Left ventricle myocardium inferior (tissue), 1 donor: ENCODE measurements at regions not wholly inside any gene's neighbourhood (a gene's known extent, or its start where the extent isn't known, plus 50 kb on each side); places are given as distances from the start of the nearest gene placed in this dataset.

Experiments
- DNase-seq: peaks from one replicate; pipeline ENCODE4 v3.0.0-alpha.2; 2020
- H3K27ac ChIP-seq: fragments of 200-600 bp; replicated peaks from 2 replicates; pipeline ENCODE4 v1.8.0; 2021
- H3K27me3 ChIP-seq: fragments of 200-600 bp; 2 replicates; pipeline ENCODE4 v1.8.0; 2021; ENCODE audit warnings: low read depth
- H3K36me3 ChIP-seq: fragments of 200-600 bp; 2 replicates; pipeline ENCODE4 v1.8.0; 2021
- H3K4me1 ChIP-seq: fragments of 200-600 bp; 2 replicates; pipeline ENCODE4 v1.8.0; 2021
- H3K4me3 ChIP-seq: fragments of 200-600 bp; 2 replicates; pipeline ENCODE4 v1.8.0; 2021; ENCODE audit warnings: mild to moderate bottlenecking, moderate library complexity
- H3K9me3 ChIP-seq: fragments of 200-600 bp; replicated peaks from 2 replicates; pipeline ENCODE4 v1.8.0; 2021
- CTCF ChIP-seq: fragments of 200-600 bp; IDR thresholded peaks from 2 replicates; pipeline ENCODE4 v1.8.0; 2021; ENCODE audit warnings: antibody characterized with exemption, mild to moderate bottlenecking, borderline replicate concordance
- intact Hi-C: fragments of 100-400 bp; cut with micrococcal nuclease; formaldehyde crosslinking; loops from one replicate; pipeline ENCODE4 v1.11.0; 2022
- donor health status: DM: no; HTN: yes; CAD: no; lungs with severe emphysema.

DNA sequence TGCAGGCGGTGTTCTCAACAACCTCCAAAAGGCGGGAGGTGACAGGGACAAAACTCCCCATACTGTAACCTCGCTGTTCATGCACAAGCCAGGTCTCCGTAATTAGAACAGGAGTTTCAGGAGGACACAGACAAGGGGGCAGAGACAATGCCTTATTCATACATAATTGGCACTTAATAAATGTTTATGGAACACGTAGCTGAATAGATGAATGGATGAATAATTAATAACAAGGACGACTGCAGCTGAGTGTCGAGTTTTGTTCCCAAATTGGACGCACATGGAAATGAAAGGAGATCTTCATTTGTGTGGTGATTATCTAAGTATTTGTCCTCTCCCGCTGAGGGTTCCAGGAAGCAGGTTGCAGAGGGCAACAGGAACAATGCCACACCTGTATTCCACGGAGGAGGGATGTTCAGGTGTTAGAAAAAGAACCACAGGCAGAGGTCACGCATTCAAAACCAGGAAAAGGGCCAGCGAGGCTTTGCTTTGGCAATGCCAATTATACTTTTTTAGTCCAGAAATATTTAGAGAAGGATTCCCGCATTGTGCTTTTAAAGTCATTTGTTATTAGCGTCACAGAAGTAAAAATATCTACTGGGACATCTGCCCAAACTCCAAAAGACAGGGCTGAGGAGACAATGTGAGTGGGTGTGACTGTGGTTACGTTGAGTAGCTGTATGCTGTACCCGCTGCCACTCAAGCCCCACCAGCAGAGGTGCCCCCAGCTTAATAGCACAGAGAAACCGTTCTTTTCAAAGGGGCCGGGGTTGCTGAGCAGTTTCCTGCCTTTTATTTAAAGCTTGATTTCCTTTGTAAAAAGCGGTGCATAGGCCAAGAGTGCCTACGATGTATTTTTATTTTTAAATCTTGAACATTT is 123.3 kb downstream of the PXDC1 start:
- DNase-seq = no peak
- no peak overlapping the region for H3K27ac ChIP-seq
- no peak overlapping the region for H3K4me3 ChIP-seq
- no peaks in the 10 kb centered on the region for H3K36me3 ChIP-seq
- H3K9me3 ChIP-seq = no peaks in the 10 kb centered on the region
- TF ChIP-seq CTCF = no peak
- intact Hi-C loops = no loop called here
- H3K27me3 ChIP-seq = peaks cover 52% of the 10 kb centered on the region
- H3K4me1 ChIP-seq = no peaks in the 10 kb centered on the region

DNA sequence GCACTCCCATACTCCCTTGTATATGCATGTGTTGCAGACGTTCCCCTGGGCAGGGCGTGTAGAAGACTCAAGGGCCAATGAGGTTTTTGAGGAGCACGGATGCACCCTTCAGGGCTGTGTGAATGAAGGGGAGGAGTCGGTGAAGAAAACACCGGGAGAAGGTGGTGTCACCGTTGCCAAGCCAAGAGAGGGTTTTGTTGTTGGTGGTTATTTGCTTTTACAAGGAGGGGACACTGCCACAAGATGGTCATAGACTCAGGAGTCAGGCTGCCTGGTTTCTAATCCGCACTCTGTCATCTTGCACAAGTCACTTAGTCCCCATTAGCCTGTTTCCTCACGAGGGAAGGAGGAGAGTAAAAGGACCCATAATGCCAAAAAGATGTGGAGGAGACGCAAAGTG is 124.0 kb downstream of the PXDC1 start:
- intact Hi-C loops = no loop called here

GRCh38 chr6:3625980-3626563 is 125.4 kb downstream of the PXDC1 start:
- no peak for TF ChIP-seq CTCF
- intact Hi-C loops = no loop called here

More for the DNA sequence above, 124.0 kb downstream of the PXDC1 start:
- no peak for TF ChIP-seq CTCF
- H3K4me3 ChIP-seq = no peak overlapping the region
- H3K4me1 ChIP-seq = no peaks in the 10 kb centered on the region
- no peaks in the 10 kb centered on the region for H3K36me3 ChIP-seq
- DNase-seq = no peak
- H3K27me3 ChIP-seq = peaks cover 59% of the 10 kb centered on the region
- H3K9me3 ChIP-seq = no peaks in the 10 kb centered on the region
- H3K27ac ChIP-seq = no peak overlapping the region

DNA sequence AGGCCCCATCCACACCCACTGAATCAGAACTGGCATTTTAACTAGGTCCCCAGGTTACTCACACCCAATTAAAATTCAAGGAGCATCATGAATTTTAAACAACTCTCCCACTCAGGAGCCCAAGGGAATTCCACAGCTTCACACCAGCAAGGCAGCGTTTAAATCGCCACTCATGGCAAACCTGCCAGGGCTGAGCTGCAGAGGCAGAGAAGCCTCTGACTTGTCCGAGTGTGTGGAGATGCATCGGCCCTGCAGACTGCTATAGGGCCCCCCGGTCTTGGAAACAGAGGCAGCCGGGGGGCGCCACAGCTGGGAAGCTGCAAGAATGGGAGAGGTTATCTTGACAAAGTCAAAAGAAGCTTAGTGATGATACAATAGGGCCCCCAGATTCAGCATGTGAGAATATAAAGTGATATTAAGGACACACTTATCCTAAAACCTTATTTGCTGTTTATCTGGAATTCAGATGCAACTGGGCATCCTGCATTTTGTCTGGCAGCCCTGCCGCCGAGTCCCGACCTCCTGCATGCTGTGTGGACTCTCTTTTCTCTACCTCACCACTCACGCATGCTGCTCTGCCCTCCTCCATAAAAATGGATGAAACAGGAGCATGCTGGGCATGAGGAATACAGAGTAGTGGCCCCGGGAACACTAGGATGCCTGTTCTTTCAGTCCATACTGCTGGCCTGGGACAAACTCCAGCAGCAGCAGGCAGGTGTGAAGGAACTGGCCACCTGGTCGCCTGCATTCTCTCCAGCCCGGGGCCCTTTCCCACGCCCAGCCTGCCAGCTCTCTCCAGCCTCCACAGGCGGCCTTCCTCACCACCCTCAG is 126.1 kb downstream of the PXDC1 start:
- H3K4me3 ChIP-seq = no peak overlapping the region
- no peaks in the 10 kb centered on the region for H3K9me3 ChIP-seq
- H3K4me1 ChIP-seq = no peaks in the 10 kb centered on the region
- TF ChIP-seq CTCF = no peak
- H3K27me3 ChIP-seq = peaks cover 64% of the 10 kb centered on the region
- H3K27ac ChIP-seq = no peak overlapping the region
- intact Hi-C loops = no loop called here
- DNase-seq = no peak
- H3K36me3 ChIP-seq = no peaks in the 10 kb centered on the region

More at GRCh38 chr6:3625980-3626563, 125.4 kb downstream of the PXDC1 start:
- Histone ChIP-seq H3K36me3 (no peaks in the 10 kb centered on the region), H3K9me3 (no peaks in the 10 kb centered on the region), H3K4me3 (no peak overlapping the region), H3K4me1 (no peaks in the 10 kb centered on the region), H3K27ac (no peak overlapping the region), H3K27me3 (peaks cover 63% of the 10 kb centered on the region)
- no peak for DNase-seq
